HS-5 (cell line): ENCODE measurements at regions not wholly inside any gene's neighbourhood (a gene's known extent, or its start where the extent isn't known, plus 50 kb on each side); places are given as distances from the start of the nearest gene placed in this dataset.

Experiments
- DNase-seq: peaks from one replicate; pipeline ENCODE4 v3.0.0-alpha.2; 2012; ENCODE audit warnings: low read depth

DNA sequence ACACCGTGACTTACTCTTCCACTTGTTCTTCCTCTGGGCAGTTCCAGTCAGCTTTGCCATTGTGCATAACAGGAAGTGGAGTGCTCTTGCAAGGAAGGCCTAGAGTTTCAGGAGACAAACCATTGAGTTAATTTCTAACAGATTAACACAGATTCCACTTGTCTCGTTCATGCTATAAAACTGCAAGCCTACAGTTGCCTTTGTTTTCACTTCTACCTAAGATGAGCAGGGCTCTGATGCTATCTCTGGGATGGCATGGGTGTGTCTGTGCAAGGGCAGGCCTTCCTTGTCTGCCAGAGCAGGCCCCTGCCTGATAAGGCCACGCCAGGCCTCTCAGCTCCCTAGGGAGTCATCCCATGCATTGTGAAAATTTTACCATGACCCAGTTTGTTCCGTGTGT, 67.7 kb upstream of the PGRMC2 start:
- no peak for DNase-seq

DNA sequence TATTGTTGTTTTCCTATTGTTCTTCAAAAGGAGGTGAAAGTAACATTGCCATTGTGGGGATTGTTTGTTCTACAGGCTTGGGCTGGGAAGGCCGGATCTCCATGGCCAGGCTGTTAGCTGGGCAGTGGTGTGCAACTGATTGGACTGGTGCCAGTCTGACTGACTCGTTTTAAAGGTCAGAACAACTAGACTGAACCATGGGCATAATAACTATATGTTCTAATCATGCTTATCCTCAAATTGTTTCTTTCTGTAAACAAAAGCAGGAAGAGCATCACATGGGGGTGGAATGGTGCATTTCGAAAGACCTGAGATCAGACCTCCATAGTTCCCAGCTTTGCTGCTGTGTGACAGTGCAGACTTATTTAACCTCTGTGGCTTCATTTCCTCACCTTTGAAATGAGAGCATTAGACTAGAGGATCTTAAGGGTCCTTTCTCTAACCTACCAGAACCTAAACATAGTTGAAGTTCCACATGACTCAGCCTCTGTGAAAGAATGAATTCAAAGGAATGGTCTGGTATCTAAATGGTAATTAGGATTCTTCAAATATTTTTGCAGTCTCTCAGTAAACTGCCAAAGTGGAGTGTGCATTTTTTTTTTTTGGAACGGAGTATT, 66.7 kb upstream of the PGRMC2 start:
- DNase-seq, result peak; percentile 95

DNA sequence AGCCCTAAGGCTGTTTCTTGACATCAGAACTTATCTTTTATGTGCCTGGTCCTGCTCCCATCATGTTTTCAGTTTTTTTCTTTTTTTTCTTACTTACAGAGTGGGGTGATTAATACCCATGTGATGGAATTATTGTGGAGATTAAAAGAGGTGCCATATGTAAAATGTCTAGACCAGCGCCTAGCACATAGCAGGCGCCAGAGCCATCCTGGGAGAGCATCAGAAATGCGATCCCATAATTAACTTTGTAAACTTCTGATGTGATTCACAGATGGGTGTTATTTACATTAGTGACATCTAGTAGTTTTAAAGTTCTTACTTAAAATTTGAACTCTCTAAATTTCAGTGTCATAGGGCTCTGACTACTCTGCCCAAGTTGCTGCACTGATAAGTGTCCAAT, 66.2 kb upstream of the PGRMC2 start:
- no peak for DNase-seq

DNA sequence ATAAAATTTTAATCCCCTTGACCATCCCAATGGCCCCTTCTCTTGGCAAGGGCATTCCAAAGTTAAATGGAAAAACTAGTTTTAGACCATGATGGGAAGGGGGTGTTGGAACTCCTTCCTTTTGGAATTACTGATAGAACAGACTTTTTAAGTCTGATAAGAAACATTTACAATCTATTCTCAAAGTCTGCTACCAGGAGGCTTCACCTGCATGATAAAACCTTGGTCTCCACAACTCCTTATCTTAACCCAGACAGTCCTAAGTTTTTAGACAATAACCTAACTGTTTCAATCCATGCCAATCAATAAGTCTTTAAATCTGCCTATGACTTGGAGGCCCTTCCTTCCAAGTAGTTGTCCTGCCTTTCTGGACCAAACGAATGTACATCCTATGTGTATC, 63.9 kb upstream of the PGRMC2 start:
- no peak for DNase-seq

DNA sequence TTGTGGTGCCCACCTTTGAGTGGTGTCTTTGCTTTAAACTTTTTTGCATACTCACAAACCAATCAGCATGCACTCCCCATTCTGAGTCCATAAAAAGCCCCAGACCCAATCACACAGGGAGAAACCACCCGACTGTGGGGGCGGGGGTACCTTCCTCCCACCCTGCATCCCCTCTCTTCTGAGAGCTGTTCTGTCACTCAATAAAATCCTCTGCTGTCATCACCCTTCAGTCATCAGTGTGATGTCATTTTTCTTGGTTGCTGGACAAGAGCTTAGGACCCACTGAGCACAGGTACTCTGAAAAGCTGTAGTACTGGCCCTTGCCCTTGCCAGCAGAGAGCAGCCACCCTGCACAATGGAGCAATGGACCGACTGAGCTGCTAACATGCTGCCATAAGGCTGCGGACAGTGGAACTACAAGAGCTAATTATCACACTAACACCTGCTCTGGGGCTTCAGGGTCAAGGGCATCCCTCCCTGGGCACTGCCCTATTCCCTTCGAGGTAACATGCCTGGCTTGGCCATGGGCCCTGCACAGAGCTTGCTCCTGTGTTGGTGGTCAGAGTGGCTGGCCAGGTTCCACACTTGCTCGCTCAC, 62.9 kb upstream of the PGRMC2 start:
- DNase-seq, result no peak

DNA sequence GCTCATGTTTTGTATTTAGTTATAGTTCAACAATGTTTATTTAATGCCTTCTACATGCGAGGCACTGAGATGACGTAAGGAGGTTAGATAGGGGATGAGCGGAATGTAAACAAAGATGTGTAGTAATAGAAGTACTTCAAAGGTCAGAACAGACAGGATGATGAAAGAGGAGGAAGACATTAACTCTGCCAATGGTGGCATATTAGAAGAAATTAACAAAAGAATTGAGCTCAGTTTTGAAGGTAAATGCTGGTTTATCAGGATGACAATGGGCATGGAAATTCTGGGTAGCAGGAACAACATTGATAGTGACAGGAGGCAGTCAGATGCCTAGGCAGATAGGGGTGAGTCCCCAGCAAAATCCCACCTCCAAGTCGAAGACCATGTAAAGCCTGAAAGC, 62.3 kb upstream of the PGRMC2 start:
- peak; percentile 59 for DNase-seq

DNA sequence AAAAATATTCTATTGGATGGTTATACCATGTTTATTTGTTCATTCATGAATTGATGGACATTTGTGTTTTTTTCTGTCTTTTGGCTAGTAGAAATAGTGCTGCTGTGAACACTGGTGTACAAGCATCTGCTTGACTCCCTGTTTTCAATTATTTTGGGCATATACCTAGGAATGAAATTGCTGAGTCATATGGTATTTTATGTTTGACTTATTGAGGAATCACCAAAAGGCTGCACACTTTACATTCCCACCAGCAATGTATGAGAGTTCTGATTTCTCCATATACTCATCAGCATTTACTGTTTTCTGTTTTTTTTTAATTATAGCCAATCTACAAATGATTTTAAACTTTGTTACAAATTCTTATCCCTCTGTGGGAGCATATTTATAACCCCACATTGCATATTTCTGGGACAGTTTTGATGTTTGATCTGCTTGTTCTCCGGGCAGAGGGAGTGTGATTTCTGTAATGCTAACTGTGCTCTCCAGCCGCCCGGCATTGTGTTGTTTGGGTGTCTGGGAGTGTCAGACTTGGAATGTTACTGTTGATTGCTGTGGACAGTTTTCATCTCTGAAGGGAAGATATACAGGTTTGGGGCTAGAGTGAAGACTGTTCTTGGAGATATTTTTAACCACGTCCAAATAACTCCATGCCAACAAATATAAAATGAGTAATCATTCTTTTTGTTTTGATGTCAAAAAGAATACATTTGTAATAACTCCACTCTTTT, 60.5 kb upstream of the PGRMC2 start:
- DNase-seq, result no peak

DNA sequence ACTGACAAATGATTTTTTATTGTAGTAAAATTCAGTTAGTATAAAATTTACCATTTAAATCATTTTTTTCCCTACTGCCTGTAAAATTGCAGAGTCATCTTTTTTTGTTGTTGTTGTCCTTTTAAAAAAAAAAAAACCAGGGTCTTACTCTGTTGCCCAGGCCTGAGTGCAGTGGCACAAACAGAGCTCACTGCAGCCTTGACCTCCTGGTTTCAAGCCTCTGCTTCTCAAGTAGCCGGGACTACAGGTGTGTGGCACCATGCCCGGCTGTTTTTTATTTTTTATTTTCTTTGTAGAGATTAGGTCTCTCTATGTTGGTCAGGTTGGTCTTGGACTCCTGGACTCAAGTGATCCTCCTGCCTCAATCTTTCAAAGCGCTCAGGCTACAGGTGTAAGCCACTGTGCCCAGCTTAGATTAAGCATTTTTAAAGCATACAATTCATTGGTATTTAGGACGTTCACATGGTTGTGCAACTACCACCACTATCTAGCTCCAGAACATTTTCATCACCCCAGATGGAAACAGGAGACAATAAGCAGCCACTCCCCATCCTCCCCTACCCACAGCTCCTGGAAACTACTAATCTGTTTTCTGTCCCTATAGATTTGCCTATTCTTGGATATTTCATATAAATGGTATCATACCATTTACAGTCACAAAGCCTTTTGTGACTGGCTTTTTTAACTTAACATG, 59.7 kb upstream of the PGRMC2 start:
- no peak for DNase-seq

DNA sequence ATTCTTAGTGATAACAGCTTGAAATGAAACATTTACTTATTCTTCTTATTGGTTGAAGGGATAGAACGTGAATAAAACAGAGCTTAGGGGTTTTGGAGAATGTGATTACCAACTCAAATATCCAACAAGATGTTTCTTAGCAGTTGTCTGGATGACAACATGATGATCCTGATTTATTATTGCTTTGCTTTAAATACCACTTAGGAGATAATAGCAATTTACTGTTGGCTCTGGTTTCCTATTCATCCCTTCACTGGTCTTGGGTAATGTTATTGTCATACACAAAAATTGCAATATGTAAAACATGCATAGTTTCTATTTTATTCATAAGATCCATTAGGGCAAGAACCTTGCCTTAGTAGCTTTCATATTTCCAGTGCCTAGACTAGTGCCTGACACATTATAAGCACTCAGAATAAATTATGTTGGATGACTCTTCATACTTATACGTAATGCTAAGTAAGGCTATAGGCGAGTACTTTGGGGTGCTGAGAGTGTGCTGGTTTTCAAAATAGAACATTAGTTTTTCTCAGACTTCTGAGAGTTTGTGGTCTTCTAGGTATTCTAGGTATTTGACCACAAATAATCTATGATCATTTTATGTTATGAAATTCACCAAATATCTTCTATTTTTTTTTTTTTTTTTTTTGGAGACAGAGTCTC, 58.6 kb upstream of the PGRMC2 start:
- no peak for DNase-seq

DNA sequence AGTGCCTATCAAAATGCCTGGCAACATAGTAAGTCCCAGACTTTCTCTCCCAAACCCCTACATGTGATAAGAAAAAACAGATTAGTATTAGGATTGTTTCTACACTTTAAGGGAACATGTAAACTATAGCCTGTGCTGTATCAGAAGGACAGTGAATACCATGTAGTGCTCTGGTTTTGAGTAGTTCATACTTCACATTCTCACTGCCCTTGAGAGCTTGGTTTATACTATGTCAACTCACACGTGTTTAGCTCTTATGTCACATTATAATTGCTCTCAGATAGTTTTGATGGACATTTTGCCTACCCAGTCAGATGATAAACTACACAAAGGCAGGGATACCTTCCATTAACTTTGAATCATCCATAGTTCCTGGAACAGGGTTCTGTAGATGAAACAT, 58.0 kb upstream of the PGRMC2 start:
- DNase-seq, result no peak

DNA sequence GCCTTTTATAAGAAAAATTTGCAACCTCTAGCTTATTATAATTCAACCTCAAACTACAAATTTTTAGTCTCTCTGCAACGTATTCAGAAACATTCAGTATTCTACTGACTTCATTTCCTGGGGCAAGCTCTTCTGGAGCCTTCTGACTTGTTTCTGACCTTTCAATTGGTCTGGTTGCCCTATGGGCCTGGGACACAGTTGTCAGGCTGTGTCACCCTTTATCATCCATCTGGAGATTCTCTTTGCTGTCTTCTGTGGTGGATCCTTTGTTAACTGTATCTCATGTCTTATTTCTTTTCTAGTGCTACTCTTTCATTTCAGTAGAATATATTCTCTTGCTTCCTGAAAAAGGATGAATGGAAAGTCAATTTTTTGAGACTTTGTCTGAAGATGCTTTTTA, 55.1 kb upstream of the PGRMC2 start:
- DNase-seq, result no peak

DNA sequence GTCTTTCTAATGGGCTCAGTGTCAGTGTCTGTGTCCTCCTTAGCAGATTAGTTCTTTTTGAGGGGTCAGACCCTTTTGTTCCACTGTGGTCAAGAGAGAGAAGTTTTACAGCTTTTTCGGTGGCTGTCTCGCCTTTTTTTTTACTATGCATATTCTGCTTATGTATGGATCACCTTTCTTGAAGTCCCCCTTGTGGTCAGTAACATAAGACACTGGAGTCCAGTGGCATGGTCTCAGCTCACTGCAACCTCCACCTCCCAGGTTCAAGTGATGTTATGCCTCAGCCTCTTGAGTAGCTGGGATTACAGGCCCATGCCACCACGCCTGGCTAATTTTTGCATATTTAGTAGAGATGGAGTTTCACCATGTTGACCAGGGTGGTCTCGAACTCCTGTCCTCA, 54.0 kb upstream of the PGRMC2 start:
- DNase-seq, result no peak

DNA sequence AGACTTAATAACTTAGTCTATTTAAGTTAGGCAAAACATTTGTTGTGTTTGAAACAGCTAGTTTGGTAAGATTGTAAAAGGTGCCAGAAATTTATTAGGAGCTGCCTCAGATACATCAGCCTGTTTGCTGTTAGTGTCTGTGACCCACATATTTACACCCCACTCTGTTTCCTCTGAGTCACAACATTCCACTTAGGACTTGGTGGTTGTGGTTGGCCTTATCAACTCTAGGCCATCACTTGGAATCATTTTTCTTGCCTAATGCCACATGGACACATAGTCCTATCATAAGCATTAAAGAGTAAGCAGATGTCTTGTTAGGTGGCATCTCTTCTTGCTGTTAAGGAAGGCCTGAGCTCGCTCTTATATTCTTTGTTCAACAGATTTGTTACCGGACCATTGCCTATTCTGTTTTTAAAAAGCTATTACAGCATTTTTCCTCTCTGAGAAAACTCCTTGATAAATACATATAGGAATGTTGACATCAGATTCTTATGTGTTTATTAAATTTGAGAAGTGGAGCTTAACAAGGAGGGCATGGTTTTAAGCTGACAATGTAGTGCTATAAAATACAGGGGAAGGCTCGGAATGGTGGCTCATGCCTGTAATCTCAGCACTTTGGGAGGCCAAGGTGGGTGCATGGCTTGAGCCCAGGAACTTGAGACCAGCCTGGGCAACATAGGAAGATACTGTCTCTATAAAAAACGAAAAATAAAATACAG, 51.2 kb upstream of the PGRMC2 start:
- DNase-seq, result peak; percentile 79

DNA sequence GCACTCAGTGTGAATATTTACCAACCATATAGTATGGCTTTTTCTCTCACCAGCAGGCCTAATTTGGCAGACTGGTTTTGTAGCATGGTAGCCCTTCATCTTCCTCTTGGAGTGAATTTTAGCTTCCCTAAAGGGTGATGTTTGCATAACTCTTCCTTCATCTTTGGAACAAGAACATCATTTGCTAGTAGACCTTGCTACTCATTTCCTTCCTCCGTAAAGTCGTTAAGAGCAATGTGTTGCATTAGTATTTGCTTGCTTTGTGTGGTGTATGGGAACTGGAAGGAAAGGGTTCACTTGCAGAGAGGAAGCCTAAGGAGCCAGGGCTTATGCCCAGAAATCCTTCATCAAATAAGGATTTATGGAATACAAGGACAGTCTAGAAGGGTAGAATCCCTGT, 50.2 kb upstream of the PGRMC2 start:
- DNase-seq, result no peak
